Activated naive CD4-positive, alpha-beta T cell treated with anti-CD3 and anti-CD28 coated beads, Interleukin-2, amount 50 U/mL, for 24 hours (primary cell): ENCODE measurements at regions not wholly inside any gene's neighbourhood (a gene's known extent, or its start where the extent isn't known, plus 50 kb on each side); places are given as distances from the start of the nearest gene placed in this dataset.

Source experiments
- H3K27ac Mint-ChIP-seq: one replicate; pipeline ENCODE4 v1.8.0; 2021; ENCODE audit warnings: mild to moderate bottlenecking, mixed read lengths
- H3K27me3 Mint-ChIP-seq: one replicate; pipeline ENCODE4 v1.8.0; 2021; ENCODE audit warnings: mixed read lengths
- H3K36me3 Mint-ChIP-seq: one replicate; pipeline ENCODE4 v1.8.0; 2021; ENCODE audit warnings: mixed read lengths
- H3K4me1 Mint-ChIP-seq: one replicate; pipeline ENCODE4 v1.8.0; 2021; ENCODE audit warnings: mixed read lengths
- H3K4me3 Mint-ChIP-seq: one replicate; pipeline ENCODE4 v1.8.0; 2021; ENCODE audit warnings: mild to moderate bottlenecking, mixed read lengths
- H3K9me3 Mint-ChIP-seq: one replicate; pipeline ENCODE4 v1.8.0; 2021; ENCODE audit warnings: mixed read lengths

GRCh38 chr20:58054082-58054779, 174.2 kb downstream of the ANKRD60 start:
- Mint-ChIP-seq H3K27ac (no peak overlapping the region), H3K27me3 (peaks cover 12% of the 10 kb centered on the region), H3K4me1 (no peaks in the 10 kb centered on the region), H3K9me3 (peaks cover 7% of the 10 kb centered on the region), H3K36me3 (no peaks in the 10 kb centered on the region), H3K4me3 (no peak overlapping the region)

- Mint-ChIP-seq H3K4me1 (no peaks in the 10 kb centered on the region), H3K27me3 (peaks cover 17% of the 10 kb centered on the region), H3K27ac (no peak overlapping the region), H3K4me3 (no peak overlapping the region), H3K9me3 (peaks cover 7% of the 10 kb centered on the region), H3K36me3 (no peaks in the 10 kb centered on the region)
These were observed 174.9 kb downstream of the ANKRD60 start for GRCh38 chr20:58053391-58054055.

GRCh38 chr20:58051367-58051766, 177.1 kb downstream of the ANKRD60 start:
- Mint-ChIP-seq H3K4me1 (no peaks in the 10 kb centered on the region), H3K9me3 (peaks cover 7% of the 10 kb centered on the region), H3K27ac (no peak overlapping the region), H3K36me3 (no peaks in the 10 kb centered on the region), H3K27me3 (peaks cover 14% of the 10 kb centered on the region), H3K4me3 (no peak overlapping the region)

DNA sequence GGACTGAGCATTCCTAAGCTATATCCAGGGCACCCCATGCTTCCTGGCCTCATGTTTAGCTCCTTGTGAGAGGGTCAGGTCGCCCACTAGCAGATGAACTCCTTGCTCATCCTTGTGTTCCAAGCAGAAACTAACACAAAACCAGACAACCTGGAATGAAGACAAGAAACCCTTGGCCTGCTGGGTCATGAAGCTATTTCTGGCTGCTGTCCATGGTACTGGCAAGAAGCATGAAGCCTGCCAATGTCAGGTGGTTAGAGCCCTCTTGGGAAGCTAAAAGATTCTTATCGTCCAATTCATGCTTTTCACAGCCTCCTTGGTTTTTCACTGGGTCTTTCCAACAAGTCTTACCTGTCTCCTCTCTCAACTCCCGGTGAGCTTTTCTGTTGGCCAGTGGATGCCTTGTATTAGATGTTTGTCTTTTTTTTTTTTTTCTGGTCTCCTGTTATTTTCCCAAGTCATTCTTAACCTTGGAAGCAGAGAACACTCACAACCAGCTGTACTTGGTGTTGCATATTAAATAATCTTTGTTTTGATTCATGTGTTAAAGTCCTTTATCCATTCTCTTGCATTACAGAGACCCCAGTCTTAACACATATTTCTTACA, 180.3 kb downstream of the ANKRD60 start:
- H3K36me3 Mint-ChIP-seq, result no peaks in the 10 kb centered on the region
- H3K9me3 Mint-ChIP-seq, result peaks cover 7% of the 10 kb centered on the region
- H3K4me3 Mint-ChIP-seq, result no peak overlapping the region

DNA sequence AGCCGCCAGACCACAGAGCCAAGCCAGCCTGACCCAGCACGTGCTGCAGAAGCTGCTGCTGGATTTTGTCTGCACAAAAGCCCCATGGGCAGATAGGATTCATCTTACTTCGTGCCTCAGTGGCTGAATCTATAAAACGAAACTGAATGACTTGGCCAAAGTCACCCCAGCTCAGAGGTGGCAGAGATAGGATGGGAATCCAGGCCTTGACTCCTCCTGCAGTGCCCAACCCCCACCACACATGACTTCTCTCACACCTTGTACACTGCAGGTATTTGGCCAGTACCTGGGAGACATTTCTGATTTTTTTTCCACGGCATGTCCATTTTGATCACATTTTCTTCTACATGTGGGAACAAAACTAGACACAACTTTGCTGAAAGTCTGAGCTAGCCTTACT, 182.1 kb downstream of the ANKRD60 start:
- peaks cover 15% of the 10 kb centered on the region for H3K27me3 Mint-ChIP-seq
- no peak overlapping the region for H3K27ac Mint-ChIP-seq
- no peaks in the 10 kb centered on the region for H3K36me3 Mint-ChIP-seq
- peaks cover 7% of the 10 kb centered on the region for H3K9me3 Mint-ChIP-seq
- H3K4me3 Mint-ChIP-seq, result no peak overlapping the region
- no peaks in the 10 kb centered on the region for H3K4me1 Mint-ChIP-seq

More for the DNA sequence above, 180.3 kb downstream of the ANKRD60 start:
- Mint-ChIP-seq H3K27me3 (peaks cover 13% of the 10 kb centered on the region), H3K4me1 (no peaks in the 10 kb centered on the region), H3K27ac (no peak overlapping the region)

DNA sequence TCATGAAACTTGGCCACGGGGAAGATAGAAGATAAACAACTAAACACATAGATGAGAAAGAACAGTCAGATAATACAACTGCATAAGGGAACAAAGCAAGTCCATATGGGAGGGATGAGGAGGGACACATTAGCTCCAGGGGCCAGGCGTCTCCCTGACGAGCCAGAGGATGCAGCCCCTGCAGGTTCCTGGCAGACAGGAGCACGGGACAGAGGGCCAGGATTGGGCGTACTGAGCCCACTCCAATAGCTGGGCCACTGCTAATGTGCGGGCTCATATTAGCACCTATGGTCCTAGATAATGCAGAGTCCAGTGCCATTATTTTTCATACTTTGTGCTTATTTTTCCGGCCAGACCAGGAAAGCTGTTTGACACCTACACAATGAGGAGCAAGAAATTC, 182.9 kb downstream of the ANKRD60 start:
- H3K36me3 Mint-ChIP-seq, result no peaks in the 10 kb centered on the region
- H3K27me3 Mint-ChIP-seq, result peaks cover 15% of the 10 kb centered on the region
- no peaks in the 10 kb centered on the region for H3K4me1 Mint-ChIP-seq
- H3K4me3 Mint-ChIP-seq, result no peak overlapping the region
- peaks cover 5% of the 10 kb centered on the region for H3K9me3 Mint-ChIP-seq
- H3K27ac Mint-ChIP-seq, result no peak overlapping the region

DNA sequence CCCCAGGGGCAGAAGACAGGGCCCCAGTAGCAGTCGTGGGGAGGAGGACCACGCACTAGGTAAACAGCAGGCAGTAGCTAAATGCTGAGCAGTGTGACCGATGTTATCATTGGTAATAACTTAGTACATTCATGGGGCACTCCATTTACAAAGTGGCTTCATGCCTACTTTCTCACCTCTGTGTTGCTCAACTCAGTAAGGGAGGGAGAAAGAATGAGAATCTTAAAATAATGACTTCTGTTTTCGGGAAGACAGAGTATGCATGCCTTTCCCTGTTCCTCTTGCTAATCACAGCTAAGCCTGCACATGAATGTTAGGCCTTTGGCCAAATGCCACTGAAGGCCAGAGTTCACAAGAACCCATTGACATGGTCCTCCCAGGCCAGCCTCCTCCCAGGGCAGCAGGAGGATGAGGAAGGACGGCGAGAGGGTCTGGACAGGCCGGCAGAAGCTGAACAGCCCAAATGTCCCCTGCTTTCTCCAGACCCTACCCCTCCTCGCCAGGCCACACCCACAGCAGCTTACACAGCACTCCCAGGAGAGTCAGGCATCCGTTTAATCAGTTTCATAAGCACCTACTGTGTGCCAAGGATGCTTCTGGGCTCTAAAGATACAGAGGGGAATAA, 183.4 kb downstream of the ANKRD60 start:
- Mint-ChIP-seq H3K36me3 (no peaks in the 10 kb centered on the region), H3K4me3 (no peak overlapping the region), H3K4me1 (no peaks in the 10 kb centered on the region), H3K27me3 (peaks cover 13% of the 10 kb centered on the region), H3K9me3 (peaks cover under 1% of the 10 kb centered on the region), H3K27ac (no peak overlapping the region)

DNA sequence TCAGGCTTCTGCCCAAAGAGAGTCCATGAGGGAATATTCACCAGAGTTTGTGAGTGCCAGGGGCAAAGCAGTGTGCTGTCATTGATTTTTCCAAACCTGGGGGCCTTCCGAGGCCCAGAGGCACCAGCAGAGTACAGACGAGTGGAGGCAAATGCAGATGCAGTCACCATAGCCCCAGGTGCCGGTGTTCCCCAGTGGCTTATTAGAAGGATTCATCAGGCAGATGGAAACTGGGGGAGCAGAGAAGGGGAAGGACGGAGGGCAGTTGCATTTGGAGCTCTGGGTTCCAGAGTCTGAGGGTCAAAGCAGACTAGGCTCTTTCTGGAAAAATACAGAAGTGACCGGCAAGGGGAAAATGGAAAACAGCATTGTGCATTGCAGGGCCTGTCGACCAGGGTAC, 184.2 kb downstream of the ANKRD60 start:
- H3K27ac Mint-ChIP-seq, result peak overlapping the region; percentile 15
- H3K36me3 Mint-ChIP-seq, result no peaks in the 10 kb centered on the region
- H3K27me3 Mint-ChIP-seq, result peaks cover 12% of the 10 kb centered on the region
- no peaks in the 10 kb centered on the region for H3K4me1 Mint-ChIP-seq
- no peak overlapping the region for H3K4me3 Mint-ChIP-seq
- H3K9me3 Mint-ChIP-seq, result no peaks in the 10 kb centered on the region

GRCh38 chr20:58043236-58044140, 185.0 kb downstream of the ANKRD60 start:
- Mint-ChIP-seq H3K4me1 (no peaks in the 10 kb centered on the region), H3K36me3 (no peaks in the 10 kb centered on the region), H3K9me3 (no peaks in the 10 kb centered on the region), H3K27me3 (peaks cover 6% of the 10 kb centered on the region), H3K27ac (no peak overlapping the region), H3K4me3 (no peak overlapping the region)

DNA sequence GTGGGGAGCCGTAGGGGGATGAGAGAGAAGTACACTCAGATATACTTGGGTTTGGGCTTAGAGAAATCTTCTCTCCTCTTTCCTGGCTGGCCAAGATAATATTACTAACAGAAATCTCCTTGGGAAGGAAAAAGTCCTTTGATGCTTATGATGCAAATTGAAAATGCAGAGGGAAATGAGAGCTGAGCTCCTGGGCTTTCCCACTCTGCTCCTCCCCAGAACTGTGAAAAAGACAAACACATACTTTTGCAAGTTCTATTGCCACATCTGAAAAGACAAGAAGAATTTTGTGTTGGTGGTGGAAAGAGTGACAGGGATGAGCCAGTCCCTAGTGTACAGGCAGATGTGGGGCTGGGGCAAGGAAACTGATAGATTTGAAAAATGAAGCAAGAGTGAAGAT, 185.9 kb downstream of the ANKRD60 start:
- H3K4me1 Mint-ChIP-seq, result no peaks in the 10 kb centered on the region
- no peak overlapping the region for H3K4me3 Mint-ChIP-seq
- no peaks in the 10 kb centered on the region for H3K36me3 Mint-ChIP-seq
- no peak overlapping the region for H3K27ac Mint-ChIP-seq
- H3K9me3 Mint-ChIP-seq, result no peaks in the 10 kb centered on the region
- peaks cover 3% of the 10 kb centered on the region for H3K27me3 Mint-ChIP-seq

DNA sequence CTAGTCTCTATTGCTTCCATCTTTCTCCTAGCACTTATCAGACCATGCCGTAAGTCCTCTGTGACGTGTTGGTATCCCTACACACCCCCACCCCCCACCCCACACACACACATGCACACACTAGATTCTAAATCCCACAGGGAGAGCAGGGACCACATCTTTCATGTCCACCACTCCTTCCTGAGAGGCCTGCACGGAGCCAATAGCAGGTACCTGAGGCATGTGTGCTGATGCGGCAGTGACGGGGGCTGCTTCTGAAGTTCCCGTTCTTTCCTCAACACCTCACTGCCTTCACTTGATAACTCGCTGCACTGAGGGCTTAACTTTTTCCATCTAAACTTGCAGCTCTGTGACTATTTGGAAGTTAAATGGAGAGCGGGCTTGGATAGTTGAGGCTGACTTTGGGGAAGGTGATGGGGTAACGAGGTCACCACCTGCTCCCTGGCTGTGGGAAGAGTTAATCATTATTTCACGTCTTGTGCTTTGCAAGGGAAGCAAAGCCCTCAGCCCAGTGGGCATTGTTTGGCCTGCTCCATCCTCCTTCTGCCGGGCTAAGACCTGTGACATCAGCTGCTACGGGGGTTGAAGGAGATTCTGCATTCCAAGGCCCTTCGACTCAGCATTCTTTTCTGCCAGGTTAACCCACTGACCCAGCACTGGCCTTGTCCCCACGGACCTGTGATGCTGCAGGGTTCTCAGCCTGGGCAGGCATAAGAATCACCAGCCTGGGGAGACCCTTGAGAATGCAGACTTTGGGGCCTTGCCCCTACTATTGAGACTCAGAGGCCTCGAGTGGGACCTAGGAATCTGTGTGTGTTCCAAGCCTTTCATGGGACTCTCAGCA, 187.8 kb downstream of the ANKRD60 start:
- H3K36me3 Mint-ChIP-seq, result no peaks in the 10 kb centered on the region
- peaks cover 4% of the 10 kb centered on the region for H3K27me3 Mint-ChIP-seq
- H3K4me3 Mint-ChIP-seq, result no peak overlapping the region
- no peaks in the 10 kb centered on the region for H3K9me3 Mint-ChIP-seq
- H3K4me1 Mint-ChIP-seq, result no peaks in the 10 kb centered on the region
- H3K27ac Mint-ChIP-seq, result no peak overlapping the region

GRCh38 chr20:58039274-58040092, 189.0 kb downstream of the ANKRD60 start:
- H3K4me3 Mint-ChIP-seq, result no peak overlapping the region
- H3K27ac Mint-ChIP-seq, result no peak overlapping the region
- no peaks in the 10 kb centered on the region for H3K9me3 Mint-ChIP-seq
- no peaks in the 10 kb centered on the region for H3K4me1 Mint-ChIP-seq
- H3K36me3 Mint-ChIP-seq, result no peaks in the 10 kb centered on the region
- H3K27me3 Mint-ChIP-seq, result peaks cover 4% of the 10 kb centered on the region

DNA sequence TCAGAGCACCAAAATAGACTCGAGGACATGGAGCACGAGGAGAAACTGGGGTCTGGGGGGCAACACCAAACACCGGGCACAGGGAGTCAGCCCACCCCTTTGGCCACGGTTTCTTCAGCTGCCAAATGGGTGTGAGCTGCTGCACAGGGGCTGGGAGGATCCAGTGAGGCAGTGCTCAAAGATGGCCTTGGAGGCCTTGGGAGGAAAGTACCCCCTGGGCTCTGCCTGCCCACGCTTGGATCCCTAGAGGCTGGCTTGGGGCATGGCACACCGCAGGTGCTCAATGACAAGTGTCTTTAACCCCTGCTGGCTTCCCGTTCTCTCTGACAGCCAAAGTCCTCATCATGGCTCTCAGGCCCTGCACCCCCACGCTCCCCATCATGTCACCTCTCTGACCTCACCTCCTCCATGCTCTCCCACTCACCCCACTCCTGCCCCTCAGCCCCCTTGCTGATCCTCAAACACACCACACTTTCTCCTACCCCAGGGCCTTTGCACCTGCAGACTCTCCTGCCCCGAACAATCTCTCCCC, 190.3 kb downstream of the ANKRD60 start:
- H3K27me3 Mint-ChIP-seq, result peaks cover 8% of the 10 kb centered on the region
- H3K4me1 Mint-ChIP-seq, result no peaks in the 10 kb centered on the region
- H3K36me3 Mint-ChIP-seq, result no peaks in the 10 kb centered on the region
- no peak overlapping the region for H3K27ac Mint-ChIP-seq
- no peak overlapping the region for H3K4me3 Mint-ChIP-seq
- H3K9me3 Mint-ChIP-seq, result no peaks in the 10 kb centered on the region

GRCh38 chr20:58037631-58038030, 190.8 kb downstream of the ANKRD60 start:
- H3K4me1 Mint-ChIP-seq, result no peaks in the 10 kb centered on the region

More at GRCh38 chr20:58037631-58038030, 190.8 kb downstream of the ANKRD60 start:
- Mint-ChIP-seq H3K9me3 (no peaks in the 10 kb centered on the region), H3K36me3 (no peaks in the 10 kb centered on the region), H3K4me3 (no peak overlapping the region), H3K27me3 (peaks cover 10% of the 10 kb centered on the region), H3K27ac (no peak overlapping the region)
